BE2C (cell line): ENCODE measurements at regions not wholly inside any gene's neighbourhood (a gene's known extent, or its start where the extent isn't known, plus 50 kb on each side); places are given as distances from the start of the nearest gene placed in this dataset.
"Not testable (repeated sequence)": the region's sequence is repeated elsewhere in the genome, so short reads cannot be mapped to it uniquely, and the experiment has no call there.

Source experiments
- DNase-seq: peaks from one replicate; pipeline ENCODE4 v3.0.0-alpha.2; 2020
- H3K27me3 ChIP-seq: fragments of 250-450 bp; sonication (Bioruptor Pico); 2 replicates; pipeline ENCODE4 v1.5.1; 2020; ENCODE audit warnings: mild to moderate bottlenecking
- H3K36me3 ChIP-seq: fragments of 250-450 bp; sonication (Bioruptor Pico); 2 replicates; pipeline ENCODE4 v1.5.1; 2020; ENCODE audit warnings: mild to moderate bottlenecking
- H3K4me1 ChIP-seq: fragments of 250-450 bp; sonication (Bioruptor Pico); 2 replicates; pipeline ENCODE4 v1.5.1; 2020
- H3K4me3 ChIP-seq: 2 replicates; pipeline ENCODE4 v1.5.1; 2011; ENCODE audit warnings: low read depth, low read length
- H3K9me3 ChIP-seq: fragments of 250-450 bp; sonication (Bioruptor Pico); 2 replicates; pipeline ENCODE4 v1.5.1; 2020
- TF ChIP-seq, protein P1 (sequence below): IDR thresholded peaks from 2 replicates; pipeline ENCODE4 v1.5.1; 2012; ENCODE audit warnings: mild to moderate bottlenecking, low read depth, low read length

DNA sequence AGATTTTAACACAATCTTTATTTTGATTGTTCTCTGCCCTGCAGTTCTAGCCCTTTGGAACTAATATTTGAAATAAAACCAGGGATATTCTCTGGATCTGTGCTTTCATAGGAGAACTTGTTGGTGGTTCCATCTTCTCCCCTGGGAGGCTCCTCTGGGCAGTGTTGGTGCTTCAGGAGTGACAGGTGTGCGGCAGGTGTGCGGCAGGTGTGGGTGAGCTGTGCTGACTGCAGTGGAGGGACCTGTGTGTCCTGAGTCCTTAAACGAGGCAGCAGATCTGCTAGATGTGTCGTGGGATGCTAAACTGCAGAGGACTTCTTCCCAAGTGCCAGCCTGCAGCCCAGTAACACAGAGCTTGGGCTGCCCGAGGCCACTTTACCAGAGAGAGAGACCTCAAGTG is 98.4 kb downstream of the LYZL1 start:
- TF ChIP-seq, protein P1, sequence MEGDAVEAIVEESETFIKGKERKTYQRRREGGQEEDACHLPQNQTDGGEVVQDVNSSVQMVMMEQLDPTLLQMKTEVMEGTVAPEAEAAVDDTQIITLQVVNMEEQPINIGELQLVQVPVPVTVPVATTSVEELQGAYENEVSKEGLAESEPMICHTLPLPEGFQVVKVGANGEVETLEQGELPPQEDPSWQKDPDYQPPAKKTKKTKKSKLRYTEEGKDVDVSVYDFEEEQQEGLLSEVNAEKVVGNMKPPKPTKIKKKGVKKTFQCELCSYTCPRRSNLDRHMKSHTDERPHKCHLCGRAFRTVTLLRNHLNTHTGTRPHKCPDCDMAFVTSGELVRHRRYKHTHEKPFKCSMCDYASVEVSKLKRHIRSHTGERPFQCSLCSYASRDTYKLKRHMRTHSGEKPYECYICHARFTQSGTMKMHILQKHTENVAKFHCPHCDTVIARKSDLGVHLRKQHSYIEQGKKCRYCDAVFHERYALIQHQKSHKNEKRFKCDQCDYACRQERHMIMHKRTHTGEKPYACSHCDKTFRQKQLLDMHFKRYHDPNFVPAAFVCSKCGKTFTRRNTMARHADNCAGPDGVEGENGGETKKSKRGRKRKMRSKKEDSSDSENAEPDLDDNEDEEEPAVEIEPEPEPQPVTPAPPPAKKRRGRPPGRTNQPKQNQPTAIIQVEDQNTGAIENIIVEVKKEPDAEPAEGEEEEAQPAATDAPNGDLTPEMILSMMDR = no peak
- Histone ChIP-seq H3K4me3 (no peak overlapping the region), H3K27me3 (no peaks in the 10 kb centered on the region), H3K36me3 (no peaks in the 10 kb centered on the region), H3K9me3 (no peaks in the 10 kb centered on the region), H3K4me1 (no peaks in the 10 kb centered on the region)
- DNase-seq = no peak

DNA sequence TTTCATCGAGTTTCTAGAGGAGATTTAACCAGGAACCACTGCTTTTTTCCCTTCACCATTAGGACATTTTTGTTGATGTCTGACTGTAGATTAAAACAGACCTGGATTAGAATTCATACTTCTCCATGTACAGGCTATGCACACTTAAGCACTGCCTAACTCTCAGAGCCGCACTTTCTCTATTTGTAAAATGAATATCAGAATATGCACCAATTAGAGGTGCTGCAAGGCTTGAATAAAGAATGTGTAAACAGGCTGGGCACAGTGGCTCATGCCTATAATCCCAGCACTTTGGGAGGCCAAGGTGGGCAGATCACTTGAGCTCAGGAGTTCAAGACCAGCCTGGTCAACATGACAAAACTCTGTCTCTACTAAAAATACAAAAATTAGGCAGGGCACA is 99.2 kb downstream of the LYZL1 start:
- H3K36me3 ChIP-seq, H3K9me3 ChIP-seq, H3K4me3 ChIP-seq, H3K27me3 ChIP-seq, H3K4me1 ChIP-seq, DNase-seq: not testable (repeated sequence)

DNA sequence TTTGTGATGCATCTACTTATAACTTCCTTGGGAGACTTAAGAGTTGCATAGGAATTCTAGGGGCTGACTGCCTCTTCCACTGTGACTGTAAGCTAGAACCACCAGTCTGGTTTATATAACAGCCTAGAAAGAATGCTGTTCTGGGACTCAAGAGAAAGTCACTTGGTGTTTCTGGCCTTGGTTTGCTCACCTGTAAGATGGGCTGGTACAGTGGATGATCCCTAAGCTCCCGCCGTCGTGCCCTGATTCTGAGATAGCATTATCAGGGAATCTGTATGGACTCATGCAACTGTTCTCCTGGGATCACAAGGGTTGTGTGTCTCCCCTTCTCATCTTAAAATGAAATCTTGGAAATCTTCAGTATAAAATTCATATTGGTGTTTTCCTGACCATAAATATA is 100.6 kb downstream of the LYZL1 start:
- H3K4me1 ChIP-seq = no peaks in the 10 kb centered on the region
- no peak overlapping the region for H3K4me3 ChIP-seq
- no peaks in the 10 kb centered on the region for H3K9me3 ChIP-seq
- no peaks in the 10 kb centered on the region for H3K36me3 ChIP-seq
- DNase-seq = no peak
- H3K27me3 ChIP-seq = no peaks in the 10 kb centered on the region
- TF ChIP-seq, protein P1 = no peak

DNA sequence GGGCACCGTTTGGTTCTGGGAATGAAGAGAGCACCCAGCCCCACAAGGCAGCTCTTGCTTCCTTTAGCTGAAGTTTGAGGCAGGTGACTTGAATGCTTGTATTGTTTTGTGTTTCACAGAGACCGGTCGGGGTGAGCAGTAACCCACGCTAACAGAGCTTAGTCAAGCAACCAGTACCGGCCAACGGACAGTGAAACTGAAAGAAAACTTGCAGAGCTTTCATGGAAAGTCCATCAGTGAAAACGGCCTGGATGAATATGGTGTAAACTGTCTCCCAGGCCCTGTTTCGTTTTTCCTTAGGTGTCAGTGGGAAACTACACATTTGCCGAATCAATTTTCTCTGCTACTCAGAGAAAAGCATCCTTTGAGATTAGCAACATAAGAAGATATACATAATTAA is 101.1 kb downstream of the LYZL1 start:
- no peak for DNase-seq
- no peaks in the 10 kb centered on the region for H3K9me3 ChIP-seq
- TF ChIP-seq, protein P1 = no peak
- H3K27me3 ChIP-seq = no peaks in the 10 kb centered on the region
- no peaks in the 10 kb centered on the region for H3K36me3 ChIP-seq
- no peak overlapping the region for H3K4me3 ChIP-seq
- no peaks in the 10 kb centered on the region for H3K4me1 ChIP-seq

DNA sequence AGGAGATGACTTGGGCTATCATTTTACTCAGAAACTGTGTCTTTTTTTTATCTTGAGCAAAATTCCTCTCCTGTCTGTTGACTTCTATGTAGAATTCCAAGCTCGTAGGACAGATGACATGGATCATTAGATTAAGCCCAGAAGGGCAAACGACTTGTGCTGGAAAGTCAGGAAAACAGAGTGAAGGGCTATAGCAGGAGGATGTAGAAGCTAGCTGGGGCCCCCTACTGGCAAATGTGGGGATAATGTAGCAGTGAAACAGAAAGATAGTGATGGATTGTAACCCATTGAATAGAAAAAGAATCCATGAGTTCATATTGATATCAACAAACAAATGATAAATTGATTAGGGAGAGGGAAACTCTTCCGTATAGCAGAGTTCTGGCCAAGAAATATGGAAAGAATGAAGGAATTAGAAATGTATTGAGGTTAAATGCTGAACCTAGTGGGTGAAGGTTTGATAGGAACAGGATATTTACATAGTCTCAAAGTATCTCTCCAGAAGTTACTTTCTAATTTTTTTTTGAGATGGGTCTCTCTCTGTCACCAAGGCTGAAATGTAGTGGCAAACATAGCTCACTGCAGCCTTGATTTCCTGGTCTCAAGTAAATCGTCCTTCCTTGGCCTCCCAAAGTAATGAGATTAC is 103.6 kb downstream of the LYZL1 start:
- H3K36me3 ChIP-seq = no peaks in the 10 kb centered on the region
- no peak overlapping the region for H3K4me3 ChIP-seq
- DNase-seq = peak; percentile 59
- TF ChIP-seq, protein P1 = peak; percentile 87
- H3K4me1 ChIP-seq = no peaks in the 10 kb centered on the region
- no peaks in the 10 kb centered on the region for H3K9me3 ChIP-seq
- H3K27me3 ChIP-seq = no peaks in the 10 kb centered on the region

DNA sequence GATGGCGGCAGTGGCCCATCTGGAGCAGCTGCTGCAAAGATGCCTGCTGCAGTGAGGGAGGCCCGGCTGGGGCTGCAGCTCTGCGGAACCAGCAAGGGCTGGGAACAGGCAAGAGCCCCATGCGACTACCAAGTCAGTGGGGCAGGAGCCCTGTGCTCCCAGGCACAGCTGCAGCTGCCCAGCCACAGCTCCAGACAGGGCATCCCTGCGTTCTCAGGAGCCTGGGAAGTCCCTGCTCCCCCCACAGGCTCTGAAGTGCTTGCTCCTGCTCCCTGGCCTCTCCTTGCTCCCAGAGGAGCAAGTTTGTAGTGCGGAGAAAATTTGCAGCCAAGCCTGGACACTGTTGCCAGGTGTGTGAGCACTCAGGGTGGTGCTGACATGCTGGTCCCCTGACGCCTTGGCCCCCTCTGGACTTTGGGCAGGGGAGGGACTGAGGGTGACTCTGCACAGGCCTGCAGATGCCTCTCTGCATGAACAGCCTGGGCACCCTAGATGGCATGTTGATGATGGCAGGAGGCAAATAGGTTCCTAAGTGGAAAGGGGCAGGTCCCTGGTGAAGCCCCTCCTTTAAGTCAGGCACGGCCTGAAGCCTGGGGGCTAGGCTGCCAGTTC is 105.6 kb downstream of the LYZL1 start:
- TF ChIP-seq, protein P1 = no peak
- H3K4me3 ChIP-seq = no peak overlapping the region
- H3K9me3 ChIP-seq = no peaks in the 10 kb centered on the region
- no peaks in the 10 kb centered on the region for H3K4me1 ChIP-seq
- no peak for DNase-seq
- H3K36me3 ChIP-seq = no peaks in the 10 kb centered on the region
- H3K27me3 ChIP-seq = no peaks in the 10 kb centered on the region
